ENCODE measurements at regions not wholly inside any gene's neighbourhood (a gene's known extent, or its start where the extent isn't known, plus 50 kb on each side); places are given as distances from the start of the nearest gene placed in this dataset.

DNA sequence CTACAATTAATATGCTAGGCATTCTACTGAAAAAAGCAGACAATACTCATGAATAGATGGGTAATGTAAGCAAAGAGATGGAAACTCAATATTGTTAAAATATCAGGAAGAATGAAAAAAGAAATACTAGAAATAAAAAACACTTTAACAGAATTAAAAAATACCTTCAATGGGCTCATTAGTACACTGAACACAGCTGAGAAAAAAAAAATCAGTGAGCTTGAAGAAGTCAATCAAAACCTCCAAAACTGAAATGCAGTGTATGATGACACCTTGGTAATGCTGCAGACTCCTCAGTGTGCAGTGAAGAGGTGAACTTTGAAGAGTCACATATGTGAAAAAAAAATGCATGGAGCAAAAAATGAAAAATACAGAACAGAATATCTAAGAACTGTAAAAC, 227.2 kb downstream of the TMEM26 start:
- no peaks in the 10 kb centered on the region for H3K27me3 ChIP-seq
- H3K4me1 ChIP-seq, result no peaks in the 10 kb centered on the region
- H3K4me3 ChIP-seq, result no peak overlapping the region
- TF ChIP-seq POLR2A (IDR thresholded peaks at IDR 0.05), result no peak
- TF ChIP-seq POLR2AphosphoS5 (IDR thresholded peaks at IDR 0.05; ENCODE audit: insufficient read depth in 1 of 2, low read depth in 1 of 2), result no peak
- TF ChIP-seq, protein P1, sequence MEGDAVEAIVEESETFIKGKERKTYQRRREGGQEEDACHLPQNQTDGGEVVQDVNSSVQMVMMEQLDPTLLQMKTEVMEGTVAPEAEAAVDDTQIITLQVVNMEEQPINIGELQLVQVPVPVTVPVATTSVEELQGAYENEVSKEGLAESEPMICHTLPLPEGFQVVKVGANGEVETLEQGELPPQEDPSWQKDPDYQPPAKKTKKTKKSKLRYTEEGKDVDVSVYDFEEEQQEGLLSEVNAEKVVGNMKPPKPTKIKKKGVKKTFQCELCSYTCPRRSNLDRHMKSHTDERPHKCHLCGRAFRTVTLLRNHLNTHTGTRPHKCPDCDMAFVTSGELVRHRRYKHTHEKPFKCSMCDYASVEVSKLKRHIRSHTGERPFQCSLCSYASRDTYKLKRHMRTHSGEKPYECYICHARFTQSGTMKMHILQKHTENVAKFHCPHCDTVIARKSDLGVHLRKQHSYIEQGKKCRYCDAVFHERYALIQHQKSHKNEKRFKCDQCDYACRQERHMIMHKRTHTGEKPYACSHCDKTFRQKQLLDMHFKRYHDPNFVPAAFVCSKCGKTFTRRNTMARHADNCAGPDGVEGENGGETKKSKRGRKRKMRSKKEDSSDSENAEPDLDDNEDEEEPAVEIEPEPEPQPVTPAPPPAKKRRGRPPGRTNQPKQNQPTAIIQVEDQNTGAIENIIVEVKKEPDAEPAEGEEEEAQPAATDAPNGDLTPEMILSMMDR (IDR thresholded peaks at IDR 0.05), result no peak
- no peaks in the 10 kb centered on the region for H3K36me3 ChIP-seq
- intact Hi-C loops (cut with DNase I), result no loop called here
- H3K9me3 ChIP-seq, result no peaks in the 10 kb centered on the region
- H3K27ac ChIP-seq, result no peak overlapping the region
- no peak for DNase-seq (ENCODE audit: extremely low spot score in 2 of 2)

DNA sequence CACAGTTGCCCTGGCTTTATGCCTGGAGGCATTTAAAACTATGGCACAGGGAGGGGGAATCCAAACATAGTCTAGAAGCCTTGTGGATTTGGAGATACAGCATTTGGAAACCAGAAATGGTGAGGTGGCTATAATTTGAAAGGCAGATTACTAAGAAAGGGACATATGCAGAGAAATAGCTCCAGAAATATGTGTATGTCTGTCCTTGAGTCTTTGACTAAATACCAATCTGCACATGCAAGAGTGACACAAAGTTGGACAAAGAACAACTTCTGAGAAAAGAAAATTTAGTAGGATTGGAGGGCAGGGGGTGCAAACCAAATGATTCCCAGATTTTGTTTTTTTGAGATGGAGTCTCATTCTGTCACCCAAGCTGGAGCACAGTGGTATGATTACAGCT, 229.6 kb downstream of the TMEM26 start:
- intact Hi-C loops (cut with DNase I), result no loop called here
- Histone ChIP-seq H3K36me3 (no peaks in the 10 kb centered on the region), H3K4me1 (no peaks in the 10 kb centered on the region), H3K9me3 (no peaks in the 10 kb centered on the region), H3K4me3 (no peak overlapping the region), H3K27ac (no peak overlapping the region), H3K27me3 (no peaks in the 10 kb centered on the region)
- DNase-seq (ENCODE audit: extremely low spot score in 2 of 2), result no peak
- TF ChIP-seq, protein P1 (IDR thresholded peaks at IDR 0.05), result no peak
- TF ChIP-seq POLR2A (IDR thresholded peaks at IDR 0.05) (no peak), POLR2AphosphoS5 (IDR thresholded peaks at IDR 0.05; ENCODE audit: insufficient read depth in 1 of 2, low read depth in 1 of 2) (no peak)

DNA sequence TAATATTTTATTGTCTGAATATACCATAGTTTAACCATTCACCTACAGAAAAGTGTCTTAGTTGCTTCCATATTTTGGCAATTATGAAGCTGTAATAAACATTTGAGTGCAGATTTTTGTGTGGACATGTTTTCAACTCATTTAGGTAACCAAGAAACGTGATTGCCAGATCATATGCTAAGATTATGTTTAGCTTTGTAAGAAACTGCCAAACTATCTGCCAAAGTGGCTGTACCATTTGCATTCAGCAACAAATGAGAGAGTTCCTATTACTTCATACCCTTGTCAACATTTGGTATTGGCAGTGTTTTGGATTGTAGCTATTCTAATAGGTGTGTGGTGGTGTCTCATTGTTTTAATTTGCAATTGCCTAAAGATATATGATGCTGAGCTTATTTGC, 233.5 kb downstream of the TMEM26 start:
- Histone ChIP-seq H3K27me3 (no peaks in the 10 kb centered on the region), H3K4me1 (no peaks in the 10 kb centered on the region), H3K4me3 (no peak overlapping the region), H3K27ac (no peak overlapping the region), H3K36me3 (no peaks in the 10 kb centered on the region), H3K9me3 (no peaks in the 10 kb centered on the region)
- DNase-seq (ENCODE audit: extremely low spot score in 2 of 2), result no peak
- TF ChIP-seq, protein P1 (IDR thresholded peaks at IDR 0.05), result no peak
- no peak for TF ChIP-seq POLR2AphosphoS5 (IDR thresholded peaks at IDR 0.05; ENCODE audit: insufficient read depth in 1 of 2, low read depth in 1 of 2)
- no peak for TF ChIP-seq POLR2A (IDR thresholded peaks at IDR 0.05)
- intact Hi-C loops (cut with DNase I), result no loop called here

DNA sequence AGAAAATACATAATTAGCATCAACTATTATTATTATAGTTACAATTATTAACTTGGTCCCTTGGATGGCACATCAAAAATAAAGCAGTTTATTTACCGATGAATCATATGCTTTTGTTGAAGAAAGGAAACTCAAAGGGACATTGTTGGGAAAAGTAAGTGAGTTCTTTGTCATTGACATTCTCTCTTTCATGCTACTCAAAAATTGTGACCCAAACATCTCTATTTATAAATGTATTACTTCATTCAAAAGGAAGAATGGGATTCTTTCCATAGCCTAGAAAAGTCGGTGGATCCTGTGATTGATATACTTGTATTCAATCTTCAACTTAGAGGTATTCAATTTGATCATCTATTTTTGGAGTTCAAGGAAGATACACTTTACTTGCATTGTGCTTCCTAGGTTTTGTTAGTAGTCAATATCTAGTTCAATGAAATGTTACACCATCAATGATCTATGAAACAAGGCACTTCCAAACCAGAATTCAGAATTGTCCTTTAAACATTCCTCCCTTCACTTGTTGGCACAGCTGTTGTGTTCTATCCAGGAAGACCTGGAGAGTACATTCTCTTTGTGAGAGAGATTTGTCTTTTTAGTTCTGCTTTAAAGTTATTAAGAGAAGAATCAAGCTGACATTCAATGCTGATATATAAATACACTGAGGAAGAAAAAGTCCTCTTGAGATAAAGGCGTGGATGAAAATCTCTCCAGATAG, 235.2 kb downstream of the TMEM26 start:
- no peaks in the 10 kb centered on the region for H3K9me3 ChIP-seq
- no peaks in the 10 kb centered on the region for H3K4me1 ChIP-seq
- H3K36me3 ChIP-seq, result no peaks in the 10 kb centered on the region
- no peak overlapping the region for H3K27ac ChIP-seq
- DNase-seq (ENCODE audit: extremely low spot score in 2 of 2), result no peak
- TF ChIP-seq, protein P1 (IDR thresholded peaks at IDR 0.05), result no peak
- TF ChIP-seq POLR2AphosphoS5 (IDR thresholded peaks at IDR 0.05; ENCODE audit: insufficient read depth in 1 of 2, low read depth in 1 of 2), result no peak
- TF ChIP-seq POLR2A (IDR thresholded peaks at IDR 0.05), result no peak
- intact Hi-C loops (cut with DNase I), result no loop called here
- no peaks in the 10 kb centered on the region for H3K27me3 ChIP-seq
- no peak overlapping the region for H3K4me3 ChIP-seq

DNA sequence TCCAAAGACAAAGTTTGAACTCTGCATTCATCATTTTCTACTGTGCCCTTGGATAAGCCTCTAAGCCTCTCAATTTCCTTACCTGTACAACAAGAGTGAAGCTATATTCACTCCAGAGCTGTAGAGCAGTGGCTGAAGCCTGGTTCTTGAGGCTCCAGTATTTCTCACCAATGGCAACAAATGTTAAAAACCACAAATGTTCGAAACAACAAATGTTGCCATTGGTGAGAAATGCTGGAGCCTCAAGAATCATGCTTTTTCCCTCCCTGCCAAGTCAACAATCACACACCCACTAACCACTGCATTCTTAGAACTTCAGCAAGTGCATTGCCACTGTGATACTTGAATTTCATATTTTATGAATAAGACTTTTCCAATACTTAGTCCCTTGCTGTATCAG, 237.9 kb downstream of the TMEM26 start:
- DNase-seq (ENCODE audit: extremely low spot score in 2 of 2), result no peak
- H3K27me3 ChIP-seq, result no peaks in the 10 kb centered on the region
- H3K9me3 ChIP-seq, result no peaks in the 10 kb centered on the region
- intact Hi-C loops (cut with DNase I), result no loop called here
- no peak overlapping the region for H3K4me3 ChIP-seq
- H3K36me3 ChIP-seq, result no peaks in the 10 kb centered on the region
- TF ChIP-seq, protein P1 (IDR thresholded peaks at IDR 0.05), result no peak
- TF ChIP-seq POLR2AphosphoS5 (IDR thresholded peaks at IDR 0.05; ENCODE audit: insufficient read depth in 1 of 2, low read depth in 1 of 2), result no peak
- no peak for TF ChIP-seq POLR2A (IDR thresholded peaks at IDR 0.05)
- H3K4me1 ChIP-seq, result no peaks in the 10 kb centered on the region
- H3K27ac ChIP-seq, result no peak overlapping the region

Measured in vagina (tissue), 2 donors.